Head of caudate nucleus (tissue), 42 donors: ENCODE measurements at regions not wholly inside any gene's neighbourhood (a gene's known extent, or its start where the extent isn't known, plus 50 kb on each side); places are given as distances from the start of the nearest gene placed in this dataset.

Source experiments
- DNase-seq, 42 donors: peaks; one replicate each; pipeline versions ENCODE4 v3.0.0 to v3.0.0-alpha.2; 2020 to 2021; ENCODE audit warnings: mixed read lengths in 7 of 42
- intact Hi-C: fragments of 100-400 bp; cut with DNase I; formaldehyde crosslinking; loops from one replicate; pipeline ENCODE4 v1.15.0; 2022

DNA sequence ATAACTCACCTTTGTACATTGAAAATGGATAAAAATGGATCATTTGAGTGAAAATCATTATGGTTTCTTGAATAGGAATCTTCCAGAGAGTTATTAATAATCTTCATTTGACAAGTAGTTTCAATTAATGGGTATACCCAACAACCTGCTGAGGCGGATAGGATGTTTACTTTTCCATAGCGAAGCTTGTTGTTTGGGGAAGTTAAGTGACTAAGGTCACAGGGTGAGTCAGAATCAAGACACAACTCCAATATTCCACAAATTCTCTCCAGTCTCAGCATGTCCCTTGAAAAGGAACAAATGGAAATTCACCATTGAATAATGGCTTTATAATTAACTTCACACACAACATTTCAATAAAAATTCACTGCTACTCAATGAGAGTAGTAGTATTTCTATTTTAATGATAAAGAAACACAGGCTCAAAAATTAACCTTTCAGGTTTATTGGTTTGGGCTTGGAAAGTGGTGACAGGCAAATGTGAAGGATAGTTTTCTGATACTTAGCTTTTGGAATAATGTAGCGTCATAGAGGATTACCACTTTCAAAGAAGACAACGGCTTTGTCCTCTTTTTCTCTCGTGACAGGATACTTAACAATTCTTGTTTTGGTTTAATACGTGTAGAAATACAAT lies 211.3 kb downstream of the GPD2 start:
- intact Hi-C loops = no loop called here
- no peak for DNase-seq

GRCh38 chr2:156648522-156648921 lies 212.3 kb downstream of the GPD2 start:
- DNase-seq = no peak
- intact Hi-C loops = no loop called here

DNA sequence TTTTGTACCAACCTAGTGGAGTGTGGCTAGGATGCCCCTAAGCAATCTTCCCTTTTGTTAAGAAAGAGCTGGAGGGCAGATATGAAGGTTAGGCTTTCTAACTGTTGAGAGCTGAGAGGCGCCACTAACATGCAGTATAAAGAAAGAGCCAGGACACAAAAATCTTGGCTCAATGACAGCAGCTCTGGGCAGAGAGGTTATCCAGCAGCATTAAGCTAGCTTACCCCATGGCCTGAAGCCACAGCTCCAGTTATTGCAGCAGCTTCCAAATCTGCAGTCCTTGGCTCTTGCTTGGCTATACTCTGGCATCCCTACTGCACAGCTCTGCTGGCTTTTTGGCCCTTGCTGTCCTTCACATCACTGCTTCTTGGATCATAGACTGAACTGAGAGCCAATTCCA lies 213.4 kb downstream of the GPD2 start:
- intact Hi-C loops = no loop called here
- DNase-seq = peak in 1 of 42 donors; percentile 1

DNA sequence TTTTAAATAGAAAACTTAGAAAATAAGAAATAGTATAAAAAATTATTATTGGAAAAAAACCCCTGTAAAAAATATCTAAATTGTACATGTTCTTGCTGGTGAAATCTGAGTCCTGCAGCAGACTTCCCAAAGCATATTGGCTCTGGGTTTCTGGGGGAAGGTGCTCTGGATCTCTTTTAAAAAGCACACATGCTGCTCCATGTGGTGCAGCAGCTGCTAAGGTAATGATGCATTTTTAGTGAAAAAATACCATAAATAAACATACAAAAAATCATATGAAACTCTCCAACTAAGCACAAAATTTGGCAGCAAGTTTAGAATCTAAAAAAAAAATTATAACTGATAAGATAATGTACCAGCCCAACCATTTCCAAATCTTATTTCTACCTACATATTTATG lies 216.5 kb downstream of the GPD2 start:
- no peak for DNase-seq
- intact Hi-C loops = no loop called here

- intact Hi-C loops = no loop called here
- no peak for DNase-seq
Observed at GRCh38 chr2:156653675-156654074, 217.5 kb downstream of the GPD2 start.

DNA sequence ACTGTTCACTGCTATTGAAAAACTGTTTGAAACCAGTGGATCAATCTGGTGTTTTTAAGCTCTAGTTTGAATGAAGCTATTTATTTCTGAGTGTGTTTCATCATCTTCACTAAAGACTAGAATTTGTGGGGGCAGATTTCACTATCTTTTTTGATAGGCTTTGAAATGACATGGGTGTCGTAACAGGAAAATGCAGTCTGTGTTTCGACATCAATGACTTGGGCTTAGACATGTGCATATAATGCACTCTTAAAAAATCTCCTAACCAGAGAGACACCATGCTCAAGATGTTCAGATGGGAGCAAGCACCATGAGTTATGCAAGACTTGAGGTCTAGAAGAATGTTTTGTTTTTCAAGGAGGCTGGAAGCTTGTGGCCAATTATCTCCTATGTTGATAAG lies 221.6 kb downstream of the GPD2 start:
- no peak for DNase-seq
- intact Hi-C loops = no loop called here

- no peak for DNase-seq
- intact Hi-C loops = no loop called here
Observed at GRCh38 chr2:156659694-156660093, 223.5 kb downstream of the GPD2 start.

GRCh38 chr2:156663757-156664409 lies 227.7 kb downstream of the GPD2 start:
- DNase-seq = no peak
- intact Hi-C loops = no loop called here

DNA sequence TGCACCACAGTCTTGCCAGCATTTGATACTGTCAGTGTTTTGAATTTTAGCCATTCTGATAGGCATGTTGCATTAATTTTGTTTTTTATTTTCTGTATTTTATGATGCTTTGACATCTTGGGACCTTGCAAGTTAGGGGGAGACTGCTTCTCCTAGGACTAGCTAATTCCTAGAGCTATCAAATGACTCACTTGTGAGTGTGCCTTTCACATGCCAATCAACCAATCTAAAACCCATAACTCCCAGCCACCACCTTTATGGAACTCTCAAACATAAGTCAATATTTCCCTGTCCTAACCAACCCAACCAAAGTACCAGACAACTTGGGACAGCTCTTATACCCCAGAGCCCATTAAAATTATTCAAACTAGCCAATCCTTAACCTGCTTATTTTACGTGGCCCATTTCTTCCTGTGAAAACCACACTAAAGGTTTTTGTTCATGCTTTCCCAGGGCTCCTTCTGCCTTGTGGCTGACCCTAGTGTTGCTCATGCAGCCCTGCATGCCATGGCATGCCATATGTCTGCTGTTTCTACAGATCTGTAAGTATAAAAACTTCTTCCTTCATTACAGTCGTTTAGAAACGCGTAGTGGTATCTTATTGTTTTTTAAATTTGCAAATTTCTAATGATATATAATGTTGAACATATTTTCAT lies 230.1 kb downstream of the GPD2 start:
- no peak for DNase-seq
- intact Hi-C loops = no loop called here

- intact Hi-C loops = no loop called here
- no peak for DNase-seq
Observed at GRCh38 chr2:156670104-156670503, 233.9 kb downstream of the GPD2 start.

GRCh38 chr2:156671706-156672361 lies 235.7 kb downstream of the GPD2 start:
- intact Hi-C loops = no loop called here
- DNase-seq = no peak

GRCh38 chr2:156672556-156673332 lies 236.6 kb downstream of the GPD2 start:
- DNase-seq = no peak
- intact Hi-C loops = no loop called here

DNA sequence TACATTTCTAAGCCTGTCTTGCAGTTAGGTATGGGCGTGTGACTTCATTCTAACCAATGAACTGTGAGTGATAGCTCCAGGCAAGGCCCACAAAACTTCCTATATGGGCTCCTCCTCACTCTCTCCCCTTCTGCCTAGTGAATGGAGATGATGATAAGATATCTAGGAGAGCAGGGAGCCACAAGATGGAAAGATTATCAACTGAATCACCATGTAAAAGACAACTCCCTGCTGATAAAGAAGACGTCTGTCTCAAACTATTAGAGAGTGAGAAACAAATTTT lies 237.1 kb downstream of the GPD2 start:
- no peak for DNase-seq
- intact Hi-C loops = no loop called here

- intact Hi-C loops = no loop called here
- no peak for DNase-seq
Observed at GRCh38 chr2:156673981-156674380, 237.8 kb downstream of the GPD2 start.

- no peak for DNase-seq
Observed at GRCh38 chr2:156675896-156676295, 239.7 kb downstream of the GPD2 start.

GRCh38 chr2:156679820-156680219 lies 243.6 kb downstream of the GPD2 start:
- no peak for DNase-seq
- intact Hi-C loops = no loop called here

More at GRCh38 chr2:156675896-156676295, 239.7 kb downstream of the GPD2 start:
- intact Hi-C loops = no loop called here

GRCh38 chr2:156680266-156680665 lies 244.1 kb downstream of the GPD2 start:
- DNase-seq = no peak
- intact Hi-C loops = no loop called here

GRCh38 chr2:156687126-156687525 lies 250.9 kb downstream of the GPD2 start:
- intact Hi-C loops = no loop called here
- DNase-seq = no peak

DNA sequence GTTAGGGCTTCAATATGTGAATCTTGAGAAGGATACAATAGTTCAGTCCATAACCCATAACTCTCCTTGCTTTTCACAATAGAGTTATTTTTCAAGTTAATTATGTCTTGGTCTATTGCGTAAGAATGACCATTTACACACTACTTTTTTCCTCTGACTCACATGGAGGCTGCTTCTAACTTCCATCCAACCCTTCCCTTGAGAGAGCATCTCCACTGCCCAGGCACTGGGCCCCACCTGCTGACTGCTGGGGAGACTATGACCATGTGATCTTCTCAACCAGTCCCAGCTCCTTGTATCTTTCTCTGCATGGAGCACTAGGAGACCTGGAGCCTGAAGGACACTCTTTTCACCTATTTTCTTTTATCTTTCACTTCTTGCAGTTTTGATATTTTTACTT lies 251.5 kb downstream of the GPD2 start:
- no peak for DNase-seq
- intact Hi-C loops = no loop called here

DNA sequence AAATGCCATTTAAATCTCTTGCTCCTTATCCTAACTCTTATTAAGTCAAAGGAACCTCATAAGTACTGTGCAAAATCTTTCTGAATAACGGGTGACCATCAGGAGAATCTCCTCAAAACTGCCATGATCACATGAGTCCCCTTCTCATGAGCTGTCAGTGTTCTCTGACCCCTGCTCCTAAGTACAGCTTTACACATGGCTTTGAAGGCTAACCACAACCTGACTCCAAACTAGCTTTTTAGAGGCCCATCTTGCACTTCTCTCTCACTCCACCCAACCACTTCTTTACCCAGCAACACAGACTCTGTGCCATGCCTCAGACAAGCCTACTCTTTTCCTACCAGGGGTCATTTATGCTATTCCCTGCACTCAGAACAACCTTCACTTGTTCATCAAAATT lies 253.8 kb downstream of the GPD2 start:
- no peak for DNase-seq
- intact Hi-C loops = no loop called here
